Neural cell (in vitro differentiated cells): ENCODE measurements at regions not wholly inside any gene's neighbourhood (a gene's known extent, or its start where the extent isn't known, plus 50 kb on each side); places are given as distances from the start of the nearest gene placed in this dataset.

Source experiments
- CTCF ChIP-seq: fragments of 450-650 bp; IDR thresholded peaks from 2 replicates; pipeline ENCODE4 v1.5.1; 2014; ENCODE audit warnings: antibody characterized with exemption, mild to moderate bottlenecking, moderate library complexity; ENCODE audit not compliant: poor library complexity, severe bottlenecking
- EP300 ChIP-seq: fragments of 450-650 bp; conservative IDR thresholded peaks from 2 replicates; pipeline ENCODE4 v1.6.1; 2014; ENCODE audit warnings: antibody characterized with exemption, mild to moderate bottlenecking, moderate library complexity; ENCODE audit not compliant: poor library complexity, severe bottlenecking
- POLR2AphosphoS5 ChIP-seq: IDR thresholded peaks from 2 replicates; pipeline ENCODE4 v1.6.1; 2012
- RAD21 ChIP-seq: fragments of 450-650 bp; conservative IDR thresholded peaks from 2 replicates; pipeline ENCODE4 v1.6.1; 2014; ENCODE audit warnings: antibody characterized with exemption, mild to moderate bottlenecking, moderate library complexity
- TAF1 ChIP-seq: IDR thresholded peaks from 2 replicates; pipeline ENCODE4 v1.6.1; 2012; ENCODE audit warnings: low read depth

GRCh38 chr7:84821671-84822534 is 365.0 kb downstream of the SEMA3D start:
- TF ChIP-seq POLR2AphosphoS5 = no peak
- TF ChIP-seq TAF1 = no peak
- no peak for TF ChIP-seq CTCF
- TF ChIP-seq EP300 = no peak
- no peak for TF ChIP-seq RAD21
